ENCODE measurements at regions not wholly inside any gene's neighbourhood (a gene's known extent, or its start where the extent isn't known, plus 50 kb on each side); places are given as distances from the start of the nearest gene placed in this dataset.

GRCh38 chr10:113459626-113460280, 93.1 kb upstream of the HABP2 start:
- no peak for TF ChIP-seq CTCF (IDR thresholded peaks at IDR 0.05; ENCODE audit: extremely low read depth, insufficient read depth, missing control alignments)
- in situ Hi-C loops (cut with MboI; ENCODE audit: low pct_unique_long_range_greater_than_20kb, low sequenced_read_pairs, unreplicated experiment): no loop called here
- no peak for DNase-seq (ENCODE audit: low spot score)

GRCh38 chr10:113463083-113463482, 89.8 kb upstream of the HABP2 start:
- DNase-seq (ENCODE audit: low spot score): no peak
- TF ChIP-seq CTCF (IDR thresholded peaks at IDR 0.05; ENCODE audit: extremely low read depth, insufficient read depth, missing control alignments): no peak
- in situ Hi-C loops (cut with MboI; ENCODE audit: low pct_unique_long_range_greater_than_20kb, low sequenced_read_pairs, unreplicated experiment): no loop called here

- DNase-seq (ENCODE audit: low spot score): no peak
- in situ Hi-C loops (cut with MboI; ENCODE audit: low pct_unique_long_range_greater_than_20kb, low sequenced_read_pairs, unreplicated experiment): no loop called here
- no peak for TF ChIP-seq CTCF (IDR thresholded peaks at IDR 0.05; ENCODE audit: extremely low read depth, insufficient read depth, missing control alignments)
These were observed 89.1 kb upstream of the HABP2 start for GRCh38 chr10:113463777-113464176.

- DNase-seq (ENCODE audit: low spot score): no peak
- in situ Hi-C loops (cut with MboI; ENCODE audit: low pct_unique_long_range_greater_than_20kb, low sequenced_read_pairs, unreplicated experiment): no loop called here
- TF ChIP-seq CTCF (IDR thresholded peaks at IDR 0.05; ENCODE audit: extremely low read depth, insufficient read depth, missing control alignments): no peak
These were observed 83.1 kb upstream of the HABP2 start for GRCh38 chr10:113469796-113470195.

GRCh38 chr10:113470372-113471240, 82.2 kb upstream of the HABP2 start:
- in situ Hi-C loops (cut with MboI; ENCODE audit: low pct_unique_long_range_greater_than_20kb, low sequenced_read_pairs, unreplicated experiment): no loop called here
- no peak for TF ChIP-seq CTCF (IDR thresholded peaks at IDR 0.05; ENCODE audit: extremely low read depth, insufficient read depth, missing control alignments)
- DNase-seq (ENCODE audit: low spot score): no peak

- no peak for DNase-seq (ENCODE audit: low spot score)
- no peak for TF ChIP-seq CTCF (IDR thresholded peaks at IDR 0.05; ENCODE audit: extremely low read depth, insufficient read depth, missing control alignments)
- in situ Hi-C loops (cut with MboI; ENCODE audit: low pct_unique_long_range_greater_than_20kb, low sequenced_read_pairs, unreplicated experiment): no loop called here
These were observed 81.4 kb upstream of the HABP2 start for GRCh38 chr10:113471241-113471996.
